ENCODE measurements at regions not wholly inside any gene's neighbourhood (a gene's known extent, or its start where the extent isn't known, plus 50 kb on each side); places are given as distances from the start of the nearest gene placed in this dataset.

- TF ChIP-seq, protein P1, sequence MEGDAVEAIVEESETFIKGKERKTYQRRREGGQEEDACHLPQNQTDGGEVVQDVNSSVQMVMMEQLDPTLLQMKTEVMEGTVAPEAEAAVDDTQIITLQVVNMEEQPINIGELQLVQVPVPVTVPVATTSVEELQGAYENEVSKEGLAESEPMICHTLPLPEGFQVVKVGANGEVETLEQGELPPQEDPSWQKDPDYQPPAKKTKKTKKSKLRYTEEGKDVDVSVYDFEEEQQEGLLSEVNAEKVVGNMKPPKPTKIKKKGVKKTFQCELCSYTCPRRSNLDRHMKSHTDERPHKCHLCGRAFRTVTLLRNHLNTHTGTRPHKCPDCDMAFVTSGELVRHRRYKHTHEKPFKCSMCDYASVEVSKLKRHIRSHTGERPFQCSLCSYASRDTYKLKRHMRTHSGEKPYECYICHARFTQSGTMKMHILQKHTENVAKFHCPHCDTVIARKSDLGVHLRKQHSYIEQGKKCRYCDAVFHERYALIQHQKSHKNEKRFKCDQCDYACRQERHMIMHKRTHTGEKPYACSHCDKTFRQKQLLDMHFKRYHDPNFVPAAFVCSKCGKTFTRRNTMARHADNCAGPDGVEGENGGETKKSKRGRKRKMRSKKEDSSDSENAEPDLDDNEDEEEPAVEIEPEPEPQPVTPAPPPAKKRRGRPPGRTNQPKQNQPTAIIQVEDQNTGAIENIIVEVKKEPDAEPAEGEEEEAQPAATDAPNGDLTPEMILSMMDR (IDR thresholded peaks at IDR 0.05; ENCODE audit: borderline replicate concordance, extremely low read depth, low read length, poor library complexity, severe bottlenecking), result no peak
- no peak for TF ChIP-seq EZH2 (IDR thresholded peaks at IDR 0.05; ENCODE audit: borderline replicate concordance, low read depth, low read length, severe bottlenecking)
Measured at GRCh38 chr4:10383417-10383816, 73.8 kb downstream of the ZNF518B start.

All from DND-41 (cell line).